Suppressor macrophage treated with lipopolysaccharide for 1 hour (primary cell): ENCODE measurements at regions not wholly inside any gene's neighbourhood (a gene's known extent, or its start where the extent isn't known, plus 50 kb on each side); places are given as distances from the start of the nearest gene placed in this dataset.

ENCODE experiments used
- DNase-seq, 3 donors: peaks; one replicate each; pipeline ENCODE4 v3.0.0-alpha.2; 2020 to 2022

DNA sequence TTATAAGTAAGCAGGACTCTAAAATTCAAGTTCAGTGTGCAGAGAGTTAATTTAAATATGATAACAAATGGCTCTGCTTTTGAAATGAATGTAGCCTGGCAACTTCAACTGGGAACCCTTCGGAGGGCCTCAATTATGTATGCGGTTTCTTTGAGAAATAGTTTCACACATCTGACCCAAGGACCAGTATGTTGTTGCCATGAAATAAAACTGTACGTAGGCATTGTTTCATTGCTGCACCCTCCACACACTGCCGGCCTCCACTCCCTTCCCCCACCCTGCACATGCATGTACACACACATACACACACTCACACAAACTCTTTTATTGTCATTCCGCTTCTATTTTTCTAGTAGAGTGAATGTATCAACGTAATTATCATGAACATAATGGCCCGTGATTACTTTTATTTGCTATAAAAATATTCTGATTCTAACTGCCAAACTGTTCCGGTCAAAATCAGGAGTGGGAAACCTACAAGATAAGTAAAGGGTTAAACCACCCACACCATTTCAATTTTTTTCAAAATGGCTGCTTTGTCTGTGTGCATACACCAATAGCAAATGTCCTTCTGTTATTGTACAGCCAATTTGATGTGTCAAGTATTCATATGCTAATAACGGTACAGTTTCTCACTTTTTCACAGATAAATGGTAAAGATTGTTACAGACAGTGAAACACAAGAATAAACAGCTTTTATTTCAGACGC lies 215.5 kb upstream of the TMEM161B start:
- DNase-seq = no peak

DNA sequence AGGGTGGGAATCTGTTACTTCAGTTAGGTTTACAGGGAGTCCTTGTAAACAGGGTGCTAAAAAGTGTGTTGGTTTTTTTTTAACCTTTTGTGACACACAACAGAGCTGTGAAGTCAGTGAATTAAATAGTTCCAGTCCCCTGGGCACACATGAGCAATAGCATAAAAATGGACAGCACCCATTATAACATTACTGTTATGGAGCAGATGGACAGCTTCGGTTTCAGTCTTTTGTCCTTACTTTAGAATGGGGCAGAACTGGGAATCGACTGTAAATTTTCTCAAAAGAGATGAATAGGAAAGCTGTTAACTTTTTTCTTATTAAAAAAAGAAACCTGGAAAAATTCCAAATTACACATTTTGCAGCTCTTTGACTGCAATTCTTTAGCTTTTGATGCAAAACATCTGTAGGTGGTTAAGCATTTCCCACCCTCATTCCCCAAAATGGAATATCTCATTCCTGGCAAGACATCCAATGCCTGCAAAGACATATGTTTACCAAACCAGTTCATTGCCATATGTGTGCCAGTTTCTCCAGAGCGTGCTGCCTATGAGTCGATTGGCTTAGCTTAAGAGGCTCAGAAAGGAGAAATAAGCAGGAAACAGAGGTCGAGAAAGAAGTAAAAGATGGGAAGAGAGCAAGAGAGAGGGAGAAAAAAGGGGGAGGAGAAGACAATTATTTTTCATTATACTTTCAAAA lies 212.3 kb upstream of the TMEM161B start:
- no peak for DNase-seq

DNA sequence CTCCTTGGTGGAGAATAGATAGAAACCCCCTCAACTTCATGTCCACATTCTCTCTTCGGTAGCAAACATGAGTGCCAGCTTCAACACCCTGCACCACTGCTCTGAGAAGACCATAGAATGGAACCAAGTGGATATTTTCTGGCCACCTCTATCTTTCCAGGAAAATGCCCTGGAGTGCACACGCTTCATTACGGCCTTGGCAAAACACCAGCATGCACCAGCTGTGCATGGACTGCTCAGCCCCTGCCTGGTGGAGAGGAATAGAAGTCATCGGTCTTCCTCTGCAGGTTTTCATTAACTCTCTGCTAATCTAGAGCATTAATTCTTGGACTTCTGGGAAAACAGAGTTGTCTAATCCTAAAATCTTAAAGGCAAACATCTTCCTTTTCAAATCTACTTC lies 211.6 kb upstream of the TMEM161B start:
- DNase-seq = no peak

DNA sequence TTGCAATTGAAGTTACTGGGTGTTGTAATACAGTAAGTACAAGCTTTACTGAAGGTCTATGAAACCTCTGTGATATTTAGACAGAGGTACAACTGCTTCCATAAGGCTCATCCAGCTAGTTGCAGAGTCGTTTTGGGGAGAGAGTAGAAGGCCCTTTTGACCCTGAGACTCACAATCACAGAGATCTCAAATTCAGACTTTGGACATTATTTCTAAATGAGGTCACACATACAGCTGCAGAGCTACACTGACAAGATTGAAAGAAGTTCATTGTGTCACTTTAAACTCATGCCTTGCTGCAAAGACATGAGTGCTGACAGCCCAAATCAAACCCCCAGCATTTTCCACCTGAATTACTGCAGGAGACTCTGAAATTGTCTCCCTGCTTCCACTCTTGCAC lies 205.9 kb upstream of the TMEM161B start:
- DNase-seq = no peak

DNA sequence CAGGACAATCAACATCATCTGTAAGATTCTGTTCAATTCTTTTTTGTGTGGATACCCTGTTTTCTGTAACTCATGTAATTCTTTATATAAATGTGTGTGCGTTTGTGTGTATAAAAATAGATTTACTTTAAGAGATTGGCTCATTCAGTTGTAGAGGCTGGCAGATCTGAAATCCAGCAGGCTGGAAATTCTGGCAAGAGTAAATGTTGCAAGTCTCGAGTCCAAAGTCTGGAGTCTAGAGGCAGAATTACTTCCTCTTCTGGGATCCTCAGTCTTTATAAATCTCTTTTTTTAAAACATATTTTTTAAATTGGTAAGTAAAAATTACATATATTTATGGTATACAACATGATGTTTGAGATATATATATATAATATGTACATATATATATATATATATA lies 202.1 kb upstream of the TMEM161B start:
- DNase-seq = no peak

DNA sequence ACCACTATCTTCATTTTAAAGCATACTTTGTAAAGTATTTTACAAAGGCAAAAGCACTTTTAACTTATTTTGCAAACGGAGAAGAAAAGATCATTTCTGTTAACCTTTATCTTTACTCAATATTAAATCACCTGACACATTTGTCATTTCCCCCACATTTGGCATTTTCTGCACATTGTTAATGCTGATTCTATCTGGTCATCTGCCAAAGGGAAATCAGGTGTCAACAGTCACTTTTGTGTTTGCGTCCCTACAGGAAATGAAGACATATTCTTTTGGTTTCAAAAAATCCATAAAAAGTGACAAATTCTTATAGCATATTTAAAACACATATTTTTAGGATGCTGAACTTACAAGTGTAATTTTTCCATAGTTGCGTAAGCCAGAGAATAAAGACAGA lies 191.3 kb upstream of the TMEM161B start:
- no peak for DNase-seq

DNA sequence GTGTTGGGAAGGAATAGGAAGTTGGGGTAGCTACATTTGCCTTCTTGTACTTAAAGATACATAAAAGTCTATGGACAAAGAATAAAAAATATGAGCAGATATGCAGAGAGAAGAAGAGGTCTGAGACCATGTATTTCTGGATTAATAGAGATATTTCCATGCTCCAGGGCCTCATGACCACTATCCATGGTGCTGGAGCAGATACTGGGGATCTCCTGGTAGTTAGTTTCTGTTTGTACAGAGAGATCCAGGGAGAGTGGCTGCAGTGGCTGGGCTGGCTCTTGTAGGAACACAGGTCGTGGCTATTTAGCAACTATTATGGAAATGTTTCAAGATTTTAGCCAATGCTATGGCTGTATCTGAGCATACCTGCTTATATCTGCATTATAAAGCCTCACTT lies 184.2 kb upstream of the TMEM161B start:
- DNase-seq = no peak

DNA sequence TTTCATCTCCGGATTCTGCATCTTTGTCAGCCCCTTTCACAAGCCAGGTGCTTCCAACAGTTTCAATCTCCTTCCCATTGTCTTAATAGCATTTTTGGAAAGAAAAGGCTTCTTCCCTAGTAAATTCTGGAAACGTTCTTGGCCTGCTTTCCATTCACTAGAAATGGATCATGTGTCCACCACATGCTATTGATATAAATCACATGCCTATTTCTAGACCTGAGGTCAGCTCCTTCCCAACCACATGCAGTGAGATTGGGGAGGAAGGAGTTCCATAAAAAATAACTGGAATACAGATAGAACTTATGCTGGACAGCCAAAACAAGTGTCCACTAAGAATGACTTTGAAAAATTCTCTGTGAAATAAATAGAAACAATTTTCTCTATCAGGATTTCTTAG lies 181.6 kb upstream of the TMEM161B start:
- no peak for DNase-seq

DNA sequence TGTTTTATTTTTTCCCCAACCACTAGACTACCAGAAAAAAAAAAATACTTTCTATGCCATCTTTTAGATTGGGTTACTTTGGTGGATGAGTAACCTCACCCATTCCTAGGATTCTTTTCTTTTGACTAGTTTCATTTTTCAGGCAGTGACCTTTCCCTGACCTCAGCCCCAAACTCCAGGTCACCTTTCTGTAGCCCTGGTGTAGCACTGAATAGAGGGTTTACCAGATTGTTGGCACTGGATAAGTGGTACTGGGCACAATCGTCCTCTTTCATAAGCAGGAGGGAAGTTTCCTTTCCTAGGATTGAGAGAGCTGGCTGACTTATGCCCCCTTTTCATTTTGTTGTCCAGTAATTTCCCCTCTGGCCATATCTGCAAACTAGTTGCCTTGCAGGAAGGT lies 169.4 kb upstream of the TMEM161B start:
- no peak for DNase-seq

DNA sequence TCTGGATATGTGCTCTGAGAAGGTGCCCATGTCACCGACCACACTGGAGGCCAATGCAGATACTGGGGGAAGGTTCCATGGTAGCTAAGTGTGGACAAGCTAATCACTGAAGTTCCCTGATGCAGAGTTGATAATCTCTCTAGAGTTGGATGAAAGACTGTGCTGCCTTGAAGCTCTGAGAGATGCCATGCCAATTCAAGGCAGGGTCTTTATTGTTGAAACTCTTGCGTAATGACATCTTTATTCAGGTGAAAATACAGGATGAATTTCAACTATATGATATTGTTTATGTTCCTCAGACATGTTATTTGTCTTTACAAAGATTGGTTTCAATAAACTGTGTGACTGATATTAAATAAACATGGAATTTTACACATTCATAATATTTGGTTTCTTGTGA lies 167.6 kb upstream of the TMEM161B start:
- DNase-seq = no peak

DNA sequence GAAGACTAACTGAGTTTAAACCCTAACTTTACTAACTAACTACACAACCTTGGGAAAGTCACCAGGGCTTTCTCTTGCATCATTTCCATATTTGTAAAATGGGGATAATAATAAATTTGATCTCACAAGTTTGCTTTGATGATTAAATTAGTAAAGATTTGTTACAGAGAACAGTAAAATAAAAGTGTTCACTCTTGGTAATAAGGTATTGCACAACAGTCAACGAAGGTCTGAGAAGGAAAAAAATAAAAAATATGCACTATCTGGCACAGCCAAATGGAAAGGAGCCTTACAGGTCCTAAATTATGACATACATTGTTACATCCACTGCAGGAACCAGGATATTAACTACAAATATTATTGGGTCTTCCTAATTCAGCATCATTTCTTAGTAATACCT lies 160.0 kb upstream of the TMEM161B start:
- DNase-seq = no peak

DNA sequence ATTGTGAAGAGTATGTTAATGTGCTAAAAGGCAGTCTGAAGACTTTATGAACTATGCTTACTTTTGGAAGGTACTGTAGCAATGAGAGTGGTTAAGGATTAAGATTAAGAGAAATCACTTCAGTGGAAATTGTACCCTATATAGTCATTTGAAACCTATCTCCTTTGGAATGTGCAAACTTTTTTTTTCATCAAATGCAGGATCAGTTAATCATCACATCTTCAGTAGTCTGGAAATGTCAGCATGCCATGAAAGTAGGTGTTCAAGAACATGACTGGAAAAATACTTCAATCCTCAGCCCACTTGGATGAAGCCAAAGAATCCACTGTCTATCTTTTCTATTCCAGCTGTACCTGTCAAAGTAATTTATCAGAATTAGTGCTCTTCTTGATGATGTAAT lies 157.8 kb upstream of the TMEM161B start:
- no peak for DNase-seq

DNA sequence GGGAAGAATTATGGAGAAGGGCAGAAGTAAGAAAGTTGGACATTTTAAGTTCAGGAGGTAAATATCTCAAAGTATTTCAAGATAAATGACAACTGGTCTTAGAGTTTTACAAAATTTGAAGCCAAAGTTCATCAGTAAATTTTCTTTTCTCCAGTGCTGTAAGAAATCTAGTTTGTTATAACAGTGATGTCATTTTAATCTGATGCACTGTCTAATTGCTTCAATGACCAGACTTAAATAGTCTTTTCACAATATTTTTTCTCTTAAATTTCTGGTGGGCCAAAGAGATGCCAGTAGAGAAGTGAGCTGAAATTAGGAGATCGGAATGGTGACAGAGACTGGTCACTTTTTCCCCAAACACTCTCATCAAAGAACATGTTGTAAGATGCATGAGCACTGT lies 156.5 kb upstream of the TMEM161B start:
- no peak for DNase-seq

DNA sequence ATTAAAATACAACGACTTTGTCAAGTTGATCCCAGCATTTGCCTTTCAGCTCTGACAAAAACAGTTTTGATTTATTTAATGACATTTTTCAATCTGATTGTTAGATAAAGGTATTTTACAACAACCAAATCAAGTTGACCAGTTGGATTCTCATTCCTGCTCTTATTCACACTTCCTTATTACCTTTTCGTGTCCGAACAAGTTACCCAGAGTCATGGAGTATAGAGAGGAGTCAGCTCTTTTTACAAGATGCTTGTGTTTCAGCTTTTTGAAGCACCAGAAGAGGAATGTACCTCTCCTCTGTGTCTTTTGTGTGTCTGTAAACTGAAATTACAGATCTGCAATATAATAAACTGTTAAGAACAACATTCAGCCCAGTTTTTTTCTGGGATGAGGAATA lies 151.3 kb upstream of the TMEM161B start:
- no peak for DNase-seq

DNA sequence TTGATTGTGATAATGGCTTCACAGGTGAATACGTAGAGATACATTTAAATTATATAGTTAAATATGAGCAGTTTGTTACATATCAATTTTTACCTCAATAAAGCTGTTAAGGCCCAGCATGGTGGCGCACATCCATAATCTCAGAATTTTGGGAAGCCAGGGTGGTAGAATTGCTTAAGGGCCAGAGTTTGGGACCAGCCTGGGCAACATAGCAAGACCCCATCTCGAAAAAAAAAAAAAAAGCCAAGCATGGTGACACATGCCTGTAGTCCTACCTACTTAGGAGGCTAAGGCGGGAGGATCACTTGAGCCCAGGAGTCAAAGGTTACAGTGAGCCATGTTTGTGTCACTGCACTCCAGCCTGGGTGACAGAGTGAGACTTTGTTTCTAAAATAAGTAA lies 138.7 kb upstream of the TMEM161B start:
- no peak for DNase-seq

DNA sequence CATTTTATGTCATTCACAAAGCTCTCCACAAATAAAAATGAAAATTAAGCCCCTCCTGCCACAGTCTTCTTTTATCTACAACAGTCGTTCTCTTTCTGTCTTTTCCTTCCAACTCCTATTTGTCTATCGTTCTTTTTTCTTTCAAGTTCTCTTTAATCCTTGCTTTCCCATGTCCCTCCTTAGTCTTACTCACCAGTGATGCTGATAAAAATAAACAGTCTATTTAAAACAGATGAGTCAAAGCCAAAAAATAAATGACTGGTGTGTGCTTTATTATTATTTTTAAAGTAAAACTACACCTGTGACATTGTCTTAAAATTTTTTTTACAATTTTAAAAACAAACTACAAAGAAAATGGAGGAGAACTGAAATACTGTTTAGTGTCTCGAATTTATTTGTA lies 137.1 kb upstream of the TMEM161B start:
- DNase-seq = no peak

DNA sequence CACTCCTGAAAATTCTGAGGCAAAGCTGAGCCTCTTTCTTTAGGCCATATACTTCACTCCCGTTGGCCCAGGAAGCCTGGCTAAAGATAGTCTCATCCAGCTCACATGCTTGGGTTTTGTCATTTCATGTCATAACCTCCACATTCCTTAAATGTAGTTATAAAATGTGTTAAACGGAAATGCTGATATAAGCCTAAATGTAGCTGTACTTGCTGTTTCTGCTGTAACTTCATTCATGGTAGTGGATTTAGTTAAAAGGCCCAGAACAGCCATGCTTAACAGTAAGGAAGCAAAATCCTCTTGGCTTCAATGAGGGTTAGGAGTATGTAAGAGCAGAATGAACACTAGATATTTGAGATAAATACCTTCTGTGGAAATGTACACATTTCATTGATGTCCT lies 135.8 kb upstream of the TMEM161B start:
- no peak for DNase-seq

DNA sequence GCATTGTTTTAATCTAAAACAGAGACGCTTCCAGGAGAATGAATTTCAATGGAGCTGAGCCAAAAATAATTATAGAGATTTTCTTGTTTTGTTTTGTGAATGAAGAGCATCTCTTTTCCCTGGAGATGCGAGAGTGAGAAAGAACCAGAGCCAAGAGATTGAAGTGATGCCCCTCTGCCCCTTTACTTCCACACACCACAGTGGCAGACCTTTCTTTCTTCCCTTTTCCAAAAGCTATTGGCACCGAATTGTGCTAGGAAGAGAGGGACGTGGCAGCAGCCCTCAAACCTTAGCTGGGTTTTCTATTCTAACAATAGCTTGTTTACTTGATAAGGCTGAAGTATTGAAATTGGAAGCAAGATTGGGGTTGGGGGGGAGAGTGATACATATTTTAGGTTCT lies 133.0 kb upstream of the TMEM161B start:
- no peak for DNase-seq

DNA sequence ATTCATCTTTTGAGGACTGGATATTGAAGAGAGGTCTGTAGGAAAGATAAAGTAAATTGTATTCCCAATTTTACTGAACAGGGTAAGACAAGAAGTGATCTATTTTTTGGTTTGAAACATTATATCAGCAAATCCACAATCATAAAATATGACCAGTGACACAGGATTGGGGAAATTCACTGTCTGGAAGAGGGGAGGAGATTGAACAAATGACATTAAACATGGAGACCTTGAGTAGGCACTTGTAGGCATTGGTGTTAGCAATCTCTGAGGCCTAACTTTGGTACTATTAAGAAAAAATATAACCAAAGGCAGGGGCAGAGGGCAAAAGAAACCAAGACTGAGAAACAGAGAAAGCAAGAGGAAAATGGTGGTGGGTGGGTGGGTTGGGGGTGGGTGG lies 132.6 kb upstream of the TMEM161B start:
- DNase-seq = no peak

DNA sequence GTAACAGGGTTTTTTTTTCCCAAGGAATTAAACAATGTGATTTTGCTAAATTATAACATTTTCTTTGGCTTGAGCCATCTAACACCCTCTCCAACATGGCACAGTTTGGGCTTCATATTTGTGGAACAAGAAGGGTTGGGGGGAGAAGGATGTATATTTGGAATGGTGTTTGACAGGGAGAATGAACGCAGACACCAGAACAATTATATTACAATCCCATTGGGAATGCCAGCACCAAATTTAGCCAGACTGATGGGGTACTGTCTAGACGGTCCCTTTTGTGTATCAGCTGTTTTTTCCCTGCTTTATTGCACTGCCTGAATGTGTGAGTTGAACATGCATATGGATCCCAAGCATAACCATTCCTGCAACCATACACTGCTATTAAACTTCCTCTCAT lies 130.9 kb upstream of the TMEM161B start:
- DNase-seq = no peak

DNA sequence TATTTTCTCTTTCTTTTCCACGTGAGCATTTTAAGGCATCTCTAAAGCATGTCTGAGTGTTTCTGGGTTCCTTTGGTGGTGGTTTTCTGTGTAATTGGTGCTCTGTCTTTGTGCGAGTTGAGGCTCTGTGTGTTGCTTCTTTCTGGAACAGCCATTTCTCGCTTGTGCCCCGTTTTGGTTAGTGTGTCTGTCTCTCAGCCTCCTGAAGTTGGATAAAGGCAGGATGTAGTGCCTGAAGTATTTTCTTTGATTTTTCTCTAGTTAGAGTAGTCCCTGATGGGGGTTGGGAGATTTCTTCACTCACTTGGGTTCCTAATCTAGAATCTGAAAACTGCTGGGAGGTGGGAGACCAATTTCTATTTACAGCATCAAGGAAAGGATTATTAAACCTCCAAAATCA lies 129.7 kb upstream of the TMEM161B start:
- DNase-seq = no peak

DNA sequence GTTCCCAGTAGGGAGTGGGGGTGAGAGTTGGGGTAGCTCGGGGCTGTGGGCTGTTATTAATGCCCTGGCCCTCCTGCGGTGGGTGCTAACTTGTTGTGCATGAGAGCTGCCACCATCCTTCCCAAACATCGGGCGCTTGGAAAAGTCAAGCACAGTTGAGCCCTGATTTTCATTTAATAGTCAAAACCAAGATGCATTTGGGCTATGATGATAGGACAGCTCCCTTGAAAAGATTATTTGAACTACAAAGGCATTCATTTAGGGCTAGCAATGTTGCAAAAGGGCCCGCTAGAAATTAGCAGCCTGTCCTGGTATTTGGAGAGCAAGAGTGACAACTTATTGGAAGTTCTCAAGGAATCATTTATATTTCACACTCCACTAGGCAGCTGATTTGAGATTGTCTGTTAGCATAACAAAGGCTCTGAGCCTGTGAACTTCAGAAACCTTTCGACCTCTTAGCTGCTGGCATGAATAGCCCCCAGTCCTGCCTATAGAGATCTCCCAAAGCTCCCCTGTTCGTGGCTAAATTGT lies 128.2 kb upstream of the TMEM161B start:
- no peak for DNase-seq

DNA sequence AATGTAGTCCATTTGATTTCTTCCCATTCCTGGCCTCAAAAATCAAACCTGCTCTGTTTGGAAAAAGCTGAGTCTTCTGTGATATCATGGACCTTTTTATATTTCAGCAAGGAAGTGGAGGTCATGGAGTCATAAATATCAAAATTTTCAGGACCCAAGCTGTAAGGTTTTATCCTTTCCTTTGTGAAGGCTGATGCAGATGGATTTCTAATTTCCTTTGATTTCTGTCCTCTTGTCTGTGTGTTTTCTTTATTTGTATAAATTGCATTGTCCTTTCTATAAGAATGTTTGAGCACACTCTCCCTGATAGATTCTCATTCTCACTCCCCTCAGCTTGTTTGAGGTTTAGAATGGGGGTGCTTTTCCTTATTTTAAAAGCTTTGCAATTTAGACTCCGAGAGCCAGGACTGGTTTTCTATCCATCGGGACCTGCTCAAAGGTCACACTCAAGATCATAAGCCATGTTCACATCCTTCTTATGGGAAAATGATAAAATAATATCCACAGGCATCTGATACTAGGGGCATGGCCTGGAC lies 127.4 kb upstream of the TMEM161B start:
- no peak for DNase-seq

DNA sequence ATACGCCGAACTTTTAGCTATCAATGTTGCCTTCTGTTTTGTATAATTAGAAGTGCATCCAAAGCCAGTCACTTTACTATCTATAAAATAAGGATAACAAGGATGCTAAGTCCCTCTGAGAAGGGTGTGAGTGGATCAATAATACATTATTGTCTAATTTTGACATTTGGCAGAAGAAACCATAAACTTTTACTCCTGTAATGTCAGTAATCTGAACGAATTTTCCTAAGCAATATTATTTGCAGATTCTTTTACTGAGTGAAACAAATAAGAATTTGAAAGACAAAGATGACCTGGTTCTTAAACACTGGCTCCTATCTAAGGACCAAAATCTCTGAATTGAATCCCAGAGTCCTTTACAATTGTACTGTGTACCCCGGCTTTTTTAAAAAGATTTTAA lies 126.6 kb upstream of the TMEM161B start:
- DNase-seq = no peak
